ENCODE measurements at regions not wholly inside any gene's neighbourhood (a gene's known extent, or its start where the extent isn't known, plus 50 kb on each side); places are given as distances from the start of the nearest gene placed in this dataset.

GRCh38 chr3:150256318-150256717, 151.8 kb upstream of the TSC22D2 start:
- intact Hi-C loops (cut with micrococcal nuclease) (no loop called here), in situ Hi-C loops (cut with MboI) (no loop called here)
- no peaks in the 10 kb centered on the region for H3K36me3 ChIP-seq (ENCODE audit: control insufficient read depth, insufficient read depth, low read length)
- ChIA-PET POLR2A (no interaction called here), CTCF (ENCODE audit: low intra/inter-chr PET ratio) (no interaction called here)
- no peaks in the 10 kb centered on the region for H3K9me1 ChIP-seq (ENCODE audit: control insufficient read depth, insufficient read depth, low read length)
- H2AFZ ChIP-seq (ENCODE audit: low read depth, low read length) = no peak overlapping the region
- ATAC-seq (no peak), DNase-seq (ENCODE audit: extremely low read depth in 1 of 4, low spot score in 3 of 4) (no peak), FAIRE-seq (no peak)
- no peak for TF ChIP-seq ZNF764 (CRISPR knock-in tag; IDR thresholded peaks at IDR 0.05; ENCODE audit: low read depth)
- TF ChIP-seq TEAD2 (tag; IDR thresholded peaks at IDR 0.05) = no peak
- no peak for TF ChIP-seq TOE1 (IDR thresholded peaks at IDR 0.05; ENCODE audit: borderline replicate concordance)
- TF ChIP-seq TOE1 (CRISPR knock-in tag; IDR thresholded peaks at IDR 0.05; ENCODE audit: borderline replicate concordance, low read depth) = no peak
- TF ChIP-seq DDX20 (tag; IDR thresholded peaks at IDR 0.05; ENCODE audit: low read depth) = no peak
- no peak for TF ChIP-seq ZNF3 (CRISPR knock-in tag; IDR thresholded peaks at IDR 0.05)
- H3K79me2 ChIP-seq (ENCODE audit: control insufficient read depth, insufficient read depth, low read length) = no peaks in the 10 kb centered on the region
- WGBS (ENCODE audit: insufficient coverage, low coverage, missing lambda C conversion rate) = 0% methylated on average over 1 of the region's 1 CpG
- no peaks in the 10 kb centered on the region for H4K20me1 ChIP-seq (replicated peaks; ENCODE audit: control insufficient read depth, insufficient read depth, low read length)
- H3K4me3 ChIP-seq = no peak overlapping the region
- H3K27me3 ChIP-seq (ENCODE audit: control insufficient read depth in 2 of 2, insufficient read depth in 2 of 2, low read length in 2 of 2) = no peaks in the 10 kb centered on the region
- H3K4me2 ChIP-seq (ENCODE audit: insufficient read depth, low read length) = no peak overlapping the region
- peaks cover 0 to 4% of the 10 kb centered on the region in 2 experiments; a peak in 2 of 5 replicates for H3K4me1 ChIP-seq (replicated peaks in 1 of 2; ENCODE audit: control insufficient read depth in 2 of 2, insufficient read depth in 2 of 2, low read length in 2 of 2)
- H3K27ac ChIP-seq (ENCODE audit: extremely low read depth, low read depth, low read length) = no peak overlapping the region
- H3K9me3 ChIP-seq (replicated peaks; ENCODE audit: control insufficient read depth, insufficient read depth, low read depth, low read length) = no peaks in the 10 kb centered on the region
- BruUV-seq (replicated peaks) = no TSS peak
- no peak overlapping the region for H3K9ac ChIP-seq (ENCODE audit: insufficient read depth in 1 of 2, low read depth in 2 of 2, low read length in 2 of 2)

- no peaks in the 10 kb centered on the region for H3K9me1 ChIP-seq (ENCODE audit: control insufficient read depth, insufficient read depth, low read length)
- no peak overlapping the region for H3K9ac ChIP-seq (ENCODE audit: insufficient read depth in 1 of 2, low read depth in 2 of 2, low read length in 2 of 2)
- POLR2A ChIA-PET = no interaction called here
- FAIRE-seq = no peak
- ATAC-seq = no peak
- H3K4me3 ChIP-seq = no peak overlapping the region
- no peak overlapping the region for H3K4me2 ChIP-seq (ENCODE audit: insufficient read depth, low read length)
- in situ Hi-C loops (cut with MboI) = no loop called here
- no peaks in the 10 kb centered on the region for H3K27me3 ChIP-seq (ENCODE audit: control insufficient read depth in 2 of 2, insufficient read depth in 2 of 2, low read length in 2 of 2)
- H2AFZ ChIP-seq (ENCODE audit: low read depth, low read length) = no peak overlapping the region
- no peaks in the 10 kb centered on the region for H3K9me3 ChIP-seq (replicated peaks; ENCODE audit: control insufficient read depth, insufficient read depth, low read depth, low read length)
- no peaks in the 10 kb centered on the region for H3K36me3 ChIP-seq (ENCODE audit: control insufficient read depth, insufficient read depth, low read length)
- no TSS peak for BruUV-seq (replicated peaks)
- H3K27ac ChIP-seq (ENCODE audit: extremely low read depth, low read depth, low read length) = no peak overlapping the region
- CTCF ChIA-PET (ENCODE audit: low intra/inter-chr PET ratio) = no interaction called here
- H3K79me2 ChIP-seq (ENCODE audit: control insufficient read depth, insufficient read depth, low read length) = no peaks in the 10 kb centered on the region
- DNase-seq (ENCODE audit: extremely low read depth in 1 of 4, low spot score in 3 of 4) = no peak
- H4K20me1 ChIP-seq (replicated peaks; ENCODE audit: control insufficient read depth, insufficient read depth, low read length) = no peaks in the 10 kb centered on the region
- intact Hi-C loops (cut with micrococcal nuclease) = no loop called here
- peaks cover 0 to 6% of the 10 kb centered on the region in 2 experiments; a peak in 3 of 5 replicates for H3K4me1 ChIP-seq (replicated peaks in 1 of 2; ENCODE audit: control insufficient read depth in 2 of 2, insufficient read depth in 2 of 2, low read length in 2 of 2)
- TF ChIP-seq GTF2E2 (tag; IDR thresholded peaks at IDR 0.05) (no peak), RBM17 (IDR thresholded peaks at IDR 0.05; ENCODE audit: borderline replicate concordance, low read depth, low read length) (no peak), NCOA1 (IDR thresholded peaks at IDR 0.05; ENCODE audit: low read depth) (no peak), ZKSCAN8 (CRISPR knock-in tag; IDR thresholded peaks at IDR 0.05) (no peak), NCOA2 (IDR thresholded peaks at IDR 0.05; ENCODE audit: partially characterized antibody in 2 of 2) (no peak), MAFF (IDR thresholded peaks at IDR 0.05; ENCODE audit: low read length) (no peak), MNT (conservative IDR thresholded peaks at IDR 0.05) (no peak), ZNF277 (CRISPR knock-in tag; IDR thresholded peaks at IDR 0.05; ENCODE audit: borderline replicate concordance) (no peak), ZNF695 (CRISPR knock-in tag; IDR thresholded peaks at IDR 0.05) (no peak), EGR1 (conservative IDR thresholded peaks at IDR 0.05) (no peak)
Observed at GRCh38 chr3:150255826-150256225, 152.3 kb upstream of the TSC22D2 start.
